GM18909 (cell line): ENCODE measurements at regions not wholly inside any gene's neighbourhood (a gene's known extent, or its start where the extent isn't known, plus 50 kb on each side); places are given as distances from the start of the nearest gene placed in this dataset.
"Not testable (repeated sequence)": the region's sequence is repeated elsewhere in the genome, so short reads cannot be mapped to it uniquely, and the experiment has no call there.

Experiments
- ATAC-seq: cut with Tn5 transposase; IDR thresholded peaks from one replicate; pipeline ENCODE4 v1.9.1; 2021; ENCODE audit warnings: mild to moderate bottlenecking; ENCODE audit not compliant: unreplicated experiment, poor library complexity

DNA sequence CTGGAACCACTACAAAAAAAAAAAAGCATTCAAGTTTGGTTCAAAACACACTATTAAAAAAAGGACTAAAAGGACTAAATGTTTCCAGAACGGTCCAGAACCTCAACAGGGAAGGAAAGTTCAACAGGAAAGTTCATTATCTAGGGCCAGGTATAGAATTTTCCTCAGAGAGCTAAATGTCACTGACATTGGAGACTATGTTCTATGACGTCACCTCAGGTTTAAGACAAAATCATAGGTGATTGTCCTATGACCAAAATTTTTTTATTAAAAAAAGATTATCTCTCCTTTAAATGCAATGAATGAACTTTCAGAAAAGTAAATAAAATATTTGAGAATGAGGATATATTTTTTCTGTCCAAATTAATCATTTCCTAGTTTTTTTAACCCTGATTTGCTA is 746.7 kb upstream of the USP15 start:
- ATAC-seq = no peak

DNA sequence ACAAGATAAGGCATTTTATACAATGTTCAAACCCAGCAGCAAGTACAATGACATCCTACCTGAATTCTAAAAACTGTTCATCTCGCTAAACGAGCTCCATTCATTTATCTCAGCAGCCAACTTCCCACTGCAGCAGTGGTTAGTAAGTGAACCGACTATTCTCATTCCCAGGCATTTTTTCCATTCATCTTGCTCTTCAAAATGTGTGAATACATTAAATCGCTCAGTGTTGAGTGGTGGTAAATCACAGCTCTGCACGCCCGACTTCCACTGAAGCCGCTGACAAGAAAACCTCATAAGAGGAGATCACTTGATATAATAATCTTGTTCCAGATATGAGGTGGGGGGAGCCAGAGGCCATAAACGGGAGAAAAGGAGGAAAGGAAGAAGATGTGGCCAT is 746.2 kb upstream of the USP15 start:
- ATAC-seq = no peak

DNA sequence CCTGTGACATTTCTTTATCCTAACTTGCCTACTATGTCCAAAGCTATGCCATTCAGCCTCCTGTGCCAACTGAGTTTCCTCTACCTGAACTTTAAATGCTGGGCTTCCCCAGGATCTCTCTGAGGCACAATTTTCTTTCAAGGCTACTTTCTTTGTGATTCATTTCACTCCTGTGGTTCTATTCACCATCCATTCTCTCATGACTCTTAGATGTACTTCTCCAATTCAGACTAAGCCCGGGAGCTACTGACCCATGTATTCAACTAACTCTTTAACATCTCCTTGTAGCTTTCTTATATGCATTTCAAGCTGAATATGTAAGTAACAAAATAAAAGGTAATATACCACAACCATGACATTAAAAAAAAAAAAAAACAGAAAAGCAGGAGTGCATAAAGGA is 738.9 kb upstream of the USP15 start:
- no peak for ATAC-seq

DNA sequence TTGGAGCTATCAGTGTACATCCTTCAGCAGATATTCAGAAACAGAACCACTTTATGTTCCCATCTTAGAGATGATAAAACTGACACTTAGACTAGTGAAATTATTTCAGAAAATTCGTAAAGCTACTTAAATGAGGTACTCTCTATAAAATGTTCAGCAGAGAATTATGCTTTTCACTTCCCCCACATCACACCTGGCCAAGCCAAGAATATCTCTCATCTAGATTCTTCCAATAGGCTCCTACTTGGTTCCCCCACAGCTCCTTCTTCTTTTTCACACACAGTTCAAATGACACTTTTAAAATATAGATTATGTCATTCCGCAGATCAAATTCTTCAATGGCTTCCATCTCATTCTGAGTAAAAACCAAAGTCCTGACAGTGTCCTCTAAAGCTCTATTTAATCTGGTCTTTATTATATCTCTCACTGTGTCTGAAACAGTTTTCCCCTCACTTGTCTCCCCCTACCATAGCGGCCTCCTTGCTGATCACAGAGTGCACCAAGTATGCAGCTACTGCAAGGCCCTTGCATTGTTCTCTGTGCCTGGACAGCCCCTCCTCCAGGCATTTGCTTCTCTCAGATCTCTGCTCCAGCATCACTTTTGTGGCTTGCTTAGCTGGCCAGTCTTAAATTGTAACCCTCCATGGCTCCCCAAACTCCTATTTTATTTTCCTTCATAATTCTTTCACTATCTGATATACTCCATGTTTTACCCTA is 736.8 kb upstream of the USP15 start:
- ATAC-seq = no peak

DNA sequence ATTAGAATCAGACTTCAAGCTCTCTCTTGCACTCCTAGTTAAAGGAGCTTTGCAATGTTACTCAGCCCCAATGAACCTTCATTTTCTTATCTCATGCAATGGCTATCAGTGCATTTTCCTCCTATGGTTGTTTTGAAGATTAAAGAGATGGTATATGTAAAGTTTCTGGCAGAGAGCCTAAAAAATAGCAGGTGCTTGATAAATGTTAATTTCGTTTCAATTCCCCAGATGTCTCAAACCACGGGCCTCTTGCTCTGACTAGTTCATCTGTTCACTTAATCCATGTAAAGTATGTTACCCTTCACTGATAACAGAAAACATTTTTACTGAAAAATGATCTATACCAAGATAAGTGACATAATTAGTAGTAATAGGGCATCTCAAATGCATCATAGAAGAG is 735.4 kb upstream of the USP15 start:
- no peak for ATAC-seq

DNA sequence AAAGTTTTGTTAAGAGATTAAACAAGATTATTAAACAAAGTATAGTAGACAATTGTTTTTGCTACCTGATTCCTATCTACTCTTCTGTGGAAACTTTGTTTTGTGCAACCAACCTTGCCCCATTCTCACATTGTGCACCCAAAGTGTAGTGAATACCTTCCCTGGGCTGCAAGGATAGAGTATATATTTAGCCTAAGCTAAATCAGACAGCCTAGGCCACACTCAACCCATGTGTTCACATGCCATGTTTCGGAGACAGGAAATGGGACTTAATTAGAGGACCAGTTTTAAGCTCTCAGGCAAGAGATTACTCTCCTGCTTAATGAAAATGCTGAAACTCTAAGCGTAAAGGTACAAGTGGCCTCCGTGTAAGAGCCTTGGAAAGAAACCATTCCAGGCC is 734.9 kb upstream of the USP15 start:
- ATAC-seq = no peak

DNA sequence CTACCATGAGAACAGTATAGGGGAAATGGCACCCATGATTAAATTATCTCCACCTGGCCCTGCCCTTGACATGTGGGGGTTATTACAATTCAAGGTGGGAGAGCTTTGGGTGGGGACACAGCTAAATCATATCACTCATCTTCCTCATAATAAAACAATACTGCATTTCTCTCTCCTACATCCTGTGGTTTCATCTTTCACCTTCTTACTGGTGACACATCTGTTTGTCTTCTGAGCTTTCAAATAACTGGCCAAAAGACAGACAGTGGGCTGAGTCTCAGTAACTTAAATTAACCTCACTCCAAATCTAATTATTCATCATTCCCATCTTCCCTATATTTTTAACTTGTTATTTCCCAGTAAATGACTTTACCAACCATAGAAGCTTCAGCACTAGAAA is 729.7 kb upstream of the USP15 start:
- ATAC-seq = no peak

DNA sequence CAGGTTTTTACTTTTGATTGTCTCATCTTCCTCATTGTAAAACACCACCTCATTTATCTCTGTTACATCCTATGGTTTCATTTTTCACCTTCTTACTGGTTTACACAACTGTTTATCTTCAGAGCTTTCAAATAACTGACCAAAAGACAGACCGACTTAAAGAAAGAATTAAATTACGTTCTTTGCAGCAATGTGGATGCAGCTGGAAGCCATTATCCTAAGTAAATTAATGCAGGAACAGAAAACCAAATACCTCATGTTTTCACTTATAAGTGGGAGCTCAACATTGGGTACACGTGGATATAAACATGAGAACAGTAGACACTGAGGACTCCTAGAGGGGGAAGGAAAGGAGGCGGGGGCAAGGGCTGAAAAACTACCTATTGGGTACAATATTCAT is 729.0 kb upstream of the USP15 start:
- ATAC-seq = no peak

DNA sequence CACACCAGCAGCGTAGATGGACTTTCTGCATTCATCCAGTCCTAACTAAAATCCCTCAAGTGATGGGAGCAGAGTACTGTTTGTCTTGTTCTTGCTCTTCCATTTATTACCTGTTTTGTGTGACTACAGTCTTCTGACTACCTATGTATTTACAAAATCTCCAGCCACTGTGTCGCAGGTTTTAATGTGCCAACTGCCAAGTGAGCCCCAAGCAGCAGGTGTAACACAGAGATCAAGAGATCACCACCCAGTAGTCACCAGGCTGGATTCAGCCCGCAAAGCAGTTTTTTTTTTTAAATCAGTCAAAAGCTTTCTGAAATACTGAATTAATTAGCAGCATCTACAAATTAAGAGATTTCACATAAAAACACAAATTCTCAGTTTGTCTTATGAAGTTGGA is 724.1 kb upstream of the USP15 start:
- ATAC-seq = no peak

DNA sequence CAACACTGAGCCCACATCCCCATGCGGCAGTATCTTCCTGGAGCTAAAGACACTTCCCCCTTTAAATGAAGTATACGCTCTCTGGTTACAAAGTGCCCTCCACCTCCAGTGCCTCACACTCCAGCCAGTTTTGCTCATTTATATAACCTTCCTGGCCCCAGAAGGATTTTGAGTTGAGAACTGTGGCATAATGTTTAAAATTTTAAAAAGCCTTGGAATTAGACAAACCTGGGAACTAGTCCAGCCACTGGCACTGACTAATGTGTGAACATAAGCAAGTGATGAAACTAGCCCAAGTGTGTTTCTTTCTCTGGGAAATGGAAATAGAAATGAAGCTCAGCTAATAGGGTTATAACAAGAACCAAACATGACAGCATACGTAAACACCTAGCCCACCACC is 723.7 kb upstream of the USP15 start:
- no peak for ATAC-seq

DNA sequence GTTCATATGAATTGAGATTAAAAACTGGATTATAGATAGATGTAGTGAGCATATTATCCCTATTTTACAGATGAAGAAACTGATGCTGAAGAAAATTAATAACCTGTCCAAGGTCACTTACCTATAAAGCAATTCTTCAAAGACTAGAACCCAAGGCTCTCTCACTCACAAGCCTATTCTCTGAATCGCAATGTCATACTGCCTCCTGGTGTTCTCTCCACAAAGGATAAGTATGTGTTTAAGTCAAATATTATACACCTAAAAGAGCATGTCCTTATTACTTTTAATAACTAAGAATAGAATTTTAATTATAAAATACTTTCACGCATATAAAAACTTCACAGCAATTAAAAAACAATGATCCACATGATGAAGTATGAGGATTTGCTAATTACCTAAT is 721.3 kb upstream of the USP15 start:
- ATAC-seq = no peak

DNA sequence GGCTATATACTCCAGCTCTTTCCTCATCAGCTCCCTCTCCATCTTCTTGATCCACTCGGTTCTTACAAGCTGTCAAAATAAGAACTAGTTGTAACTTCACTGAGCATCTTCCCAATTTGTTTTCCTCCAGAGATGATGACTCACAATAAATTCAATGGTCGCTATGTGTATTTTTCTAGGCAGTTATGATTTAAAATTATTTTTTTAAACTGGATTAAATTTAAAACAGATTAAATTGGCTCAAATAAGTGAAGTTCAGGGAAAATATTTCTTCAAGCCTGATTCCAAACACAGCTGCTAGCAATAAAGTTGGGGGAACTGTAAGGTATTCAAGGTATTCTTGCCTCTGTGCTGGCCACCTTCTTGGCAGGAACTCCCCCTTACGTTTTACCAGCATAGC is 717.7 kb upstream of the USP15 start:
- ATAC-seq = no peak

DNA sequence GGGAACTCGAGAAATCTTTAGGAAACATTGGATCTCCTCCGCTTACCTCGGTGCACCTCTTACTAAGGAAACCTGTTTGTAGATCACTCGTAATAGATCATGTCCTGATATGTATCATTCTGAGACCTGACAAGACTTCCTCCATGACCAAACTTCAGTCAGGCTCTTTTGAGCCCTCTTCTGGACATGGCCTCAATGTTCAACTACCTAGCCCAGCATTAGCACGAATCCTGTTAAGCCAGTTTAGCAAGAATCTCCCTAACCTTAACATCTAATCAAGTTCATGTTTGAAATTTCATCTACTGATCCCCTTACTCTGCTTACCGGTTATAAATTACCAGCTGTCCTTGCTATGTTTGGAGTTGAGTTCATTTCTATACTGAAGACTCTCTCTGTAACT is 713.9 kb upstream of the USP15 start:
- ATAC-seq = no peak

DNA sequence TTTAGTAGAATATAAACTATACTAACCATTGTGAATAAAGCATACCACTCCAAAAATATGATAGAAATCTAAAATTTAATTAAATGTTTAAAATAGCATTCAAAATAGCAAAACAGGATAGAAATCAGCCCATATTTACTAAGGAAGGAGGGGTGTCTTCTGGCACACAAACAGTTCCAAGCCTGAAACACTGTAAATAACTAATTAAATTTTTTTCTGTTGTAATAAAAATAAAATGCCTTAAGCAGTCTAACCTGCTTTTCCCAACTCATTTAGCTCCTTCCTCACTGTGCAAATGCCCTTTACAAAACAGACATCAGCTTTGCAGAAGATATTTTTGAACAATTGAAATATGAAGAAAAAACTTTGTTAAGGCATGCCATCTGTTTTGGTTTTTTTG is 707.1 kb upstream of the USP15 start:
- ATAC-seq = no peak

DNA sequence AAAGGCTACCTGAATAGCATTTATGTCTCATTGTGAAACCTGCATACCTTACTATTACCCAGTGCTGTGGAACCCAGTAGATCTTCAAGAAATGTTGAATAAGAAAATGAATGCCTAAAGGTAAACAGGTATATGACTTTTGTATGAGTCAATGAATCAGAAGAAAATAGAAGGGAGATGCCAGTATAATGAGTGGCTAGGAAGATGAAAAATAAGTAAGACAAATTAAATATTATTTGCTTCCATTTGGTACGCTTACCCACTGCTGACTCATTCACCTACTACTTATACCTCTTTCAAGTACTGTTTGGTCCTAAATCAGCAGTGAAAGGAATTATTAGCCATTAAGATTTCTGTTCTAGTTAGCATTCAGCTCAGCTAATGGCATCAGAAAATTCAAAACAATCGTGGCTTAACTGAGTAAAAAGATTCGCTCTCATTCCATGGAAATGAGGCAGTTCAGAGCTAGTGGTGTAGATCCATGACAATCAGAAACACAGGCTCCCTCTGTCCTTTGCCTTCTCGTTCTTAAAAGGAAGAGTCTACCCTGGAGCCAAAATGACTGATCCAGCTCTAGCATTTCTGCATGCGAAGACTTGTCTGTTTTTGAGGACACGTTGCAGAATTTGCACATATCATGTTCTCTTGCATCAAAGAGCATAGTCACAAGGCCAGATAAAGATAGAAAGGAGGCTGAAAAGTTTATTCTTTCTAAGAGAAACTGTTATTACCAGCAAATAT is 705.8 kb upstream of the USP15 start:
- ATAC-seq = no peak

DNA sequence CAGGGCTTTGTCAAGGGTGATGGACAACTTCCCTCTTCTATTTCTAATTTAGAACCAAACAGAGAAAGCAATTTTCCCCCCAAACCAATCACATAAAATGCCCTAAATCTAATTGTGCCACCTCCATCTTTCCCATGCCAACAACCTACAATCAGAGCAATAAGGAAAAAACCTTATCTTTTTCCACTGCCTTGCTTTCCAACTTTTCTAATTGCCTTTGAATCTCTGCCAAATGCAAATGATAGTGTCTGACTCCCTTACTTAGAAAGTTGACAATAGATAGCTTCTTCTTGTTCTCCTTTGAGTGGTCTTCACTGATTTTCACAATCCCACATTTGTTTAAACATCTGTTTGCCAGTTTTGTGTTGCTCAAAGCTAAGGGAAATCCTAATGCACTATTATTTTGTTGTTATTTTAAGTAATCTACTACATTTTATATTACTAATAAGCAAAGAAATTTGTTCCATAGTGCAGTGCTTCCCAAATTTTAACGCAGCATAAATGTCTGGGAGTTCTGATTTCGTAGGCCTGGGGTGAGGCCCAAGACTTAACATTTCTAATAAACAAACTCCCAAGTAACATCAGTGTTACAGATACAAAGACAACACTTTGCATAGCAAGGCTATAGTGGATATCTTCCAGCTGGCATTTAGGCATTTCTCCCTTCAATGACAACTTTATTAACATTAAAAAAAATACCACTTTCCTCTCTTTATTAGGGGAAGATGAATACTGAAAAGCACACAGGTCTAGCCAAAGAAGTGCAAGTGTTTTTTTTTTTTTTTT is 696.3 kb upstream of the USP15 start:
- no peak for ATAC-seq

DNA sequence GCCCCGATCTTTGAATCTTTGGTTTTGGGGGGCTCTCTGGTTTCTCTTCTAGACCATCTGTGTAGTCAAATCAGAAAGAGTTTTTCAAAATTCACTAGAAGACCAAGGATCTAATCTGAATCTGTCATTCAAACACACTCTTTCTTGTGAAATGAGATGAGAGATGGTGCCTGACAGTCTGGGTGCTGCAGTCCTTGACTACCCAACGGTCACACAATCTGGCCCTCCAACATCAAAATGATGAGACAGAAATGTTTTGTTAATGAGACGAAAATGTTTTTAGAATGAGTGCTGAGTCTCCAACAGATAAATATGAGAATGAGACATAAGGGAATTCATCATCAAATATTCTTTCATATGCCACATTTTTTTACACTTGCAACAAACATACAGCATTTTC is 695.7 kb upstream of the USP15 start:
- ATAC-seq = no peak

DNA sequence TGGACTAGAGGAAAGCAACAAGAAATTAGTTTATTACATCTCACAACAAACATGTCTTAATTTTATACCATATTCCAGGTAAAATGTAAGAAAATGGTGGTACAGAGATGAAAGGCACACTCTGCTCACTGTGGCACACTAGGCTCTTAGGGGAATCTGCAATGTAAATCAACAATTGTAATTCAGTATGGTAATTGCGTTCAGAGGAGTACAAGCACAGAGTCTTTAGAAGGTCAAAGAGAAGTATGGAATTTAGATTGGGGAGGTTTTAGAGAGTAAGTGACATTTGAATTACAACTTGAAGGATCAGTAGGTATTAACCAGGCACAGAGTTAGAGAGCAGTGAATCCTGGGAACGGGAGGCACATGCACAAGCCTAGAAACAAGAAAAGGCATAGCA is 694.0 kb upstream of the USP15 start:
- ATAC-seq = no peak

DNA sequence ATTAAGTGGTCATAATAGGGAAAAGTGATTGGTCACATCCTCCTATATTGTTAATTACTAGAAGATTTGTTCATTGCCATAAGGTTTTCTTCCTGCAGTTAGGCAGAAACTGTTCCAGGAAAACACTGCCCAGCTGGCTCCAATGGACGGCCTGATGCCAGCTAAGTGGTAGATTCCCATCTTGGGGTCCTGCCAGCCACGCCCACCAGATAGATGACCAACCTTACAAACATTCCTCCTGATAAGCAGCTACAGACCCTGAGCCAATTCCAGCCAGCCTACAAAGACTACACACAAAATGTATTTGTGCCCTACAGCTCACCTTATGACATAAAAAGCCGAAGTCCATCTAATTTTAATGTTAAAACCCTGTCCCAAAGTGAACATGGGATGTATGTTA is 685.9 kb upstream of the USP15 start:
- no peak for ATAC-seq

DNA sequence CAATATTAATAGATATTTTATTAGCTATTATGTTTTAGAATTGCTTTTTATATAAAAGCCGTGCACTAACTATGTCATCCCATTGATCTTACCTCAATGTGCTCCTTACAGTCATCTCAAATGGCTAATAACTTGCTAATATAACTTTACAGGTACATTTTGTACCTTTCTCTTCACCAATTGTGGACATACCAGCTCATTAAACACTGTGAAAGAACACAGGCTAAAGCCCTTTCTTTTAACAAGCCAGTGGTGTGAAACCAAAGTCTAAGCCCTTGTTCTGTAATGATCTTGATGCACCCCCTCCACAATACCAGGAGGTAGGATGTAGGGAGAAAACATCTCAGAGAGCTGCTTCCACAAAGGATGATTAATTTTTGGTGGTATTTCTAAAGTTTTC is 675.3 kb upstream of the USP15 start:
- ATAC-seq = no peak

DNA sequence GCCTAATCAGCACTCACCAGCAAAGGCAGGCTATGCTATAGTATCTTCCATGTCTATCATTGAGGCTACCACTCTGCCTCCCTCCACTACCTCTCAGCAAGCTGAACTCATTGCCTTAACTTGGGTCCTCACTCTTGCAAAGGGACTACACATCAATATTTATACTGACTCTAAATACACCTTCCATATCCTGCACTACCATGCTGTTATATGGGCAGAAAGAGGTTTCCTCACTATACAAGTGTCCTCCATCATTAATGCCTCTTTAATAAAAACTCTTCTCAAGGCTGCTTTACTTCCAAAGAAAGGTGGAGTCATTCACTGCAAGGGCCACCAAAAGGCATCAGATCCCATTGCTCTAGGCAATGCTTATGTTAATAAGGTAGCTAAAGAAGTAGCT is 669.3 kb upstream of the USP15 start:
- ATAC-seq = not testable (repeated sequence)
